Spleen (tissue), 11 donors: ENCODE measurements at regions not wholly inside any gene's neighbourhood (a gene's known extent, or its start where the extent isn't known, plus 50 kb on each side); places are given as distances from the start of the nearest gene placed in this dataset.

Source experiments
- DNase-seq: peaks from one replicate; pipeline ENCODE4 v3.0.0-alpha.2; 2020
- H3K27ac ChIP-seq, 8 donors: fragments of 200-600 bp; sonication (generic) in 7 of 8; 1 replicate in 4 of 8; 2 replicates in 4 of 8; pipeline versions ENCODE4 v1.5.0 to v1.8.0; 2016 to 2021; ENCODE audit warnings: inconsistent platforms in 4 of 8, mild to moderate bottlenecking in 4 of 8, moderate library complexity in 1 of 8
- H3K27me3 ChIP-seq, 7 donors: fragments of 200-600 bp; sonication (generic) in 6 of 7; replicated peaks in 1 of 7; 1 replicate in 4 of 7; 2 replicates in 3 of 7; pipeline versions ENCODE4 v1.5.0 to v1.8.0; 2016 to 2021; ENCODE audit warnings: inconsistent platforms in 3 of 7, mild to moderate bottlenecking in 1 of 7
- H3K36me3 ChIP-seq, 6 donors: fragments of 200-600 bp; sonication (generic) in 5 of 6; 1 replicate in 4 of 6; 2 replicates in 2 of 6; pipeline versions ENCODE4 v1.5.0 to v1.8.0; 2016 to 2021; ENCODE audit warnings: inconsistent platforms in 2 of 6
- H3K4me1 ChIP-seq, 6 donors: fragments of 200-600 bp; sonication (generic) in 5 of 6; 1 replicate in 3 of 6; 2 replicates in 3 of 6; pipeline versions ENCODE4 v1.5.0 to v1.8.0; 2016 to 2021; ENCODE audit warnings: inconsistent platforms in 3 of 6
- H3K4me3 ChIP-seq, 8 donors: fragments of 200-600 bp; sonication (generic) in 7 of 8; 1 replicate in 4 of 8; 2 replicates in 4 of 8; pipeline versions ENCODE4 v1.5.0 to v1.8.0; 2016 to 2021; ENCODE audit warnings: inconsistent platforms in 4 of 8, mild to moderate bottlenecking in 4 of 8, moderate library complexity in 2 of 8
- H3K9me3 ChIP-seq, 8 donors: fragments of 200-600 bp; sonication (generic) in 7 of 8; 1 replicate in 4 of 8; 2 replicates in 4 of 8; pipeline versions ENCODE4 v1.5.0 to v1.8.0; 2016 to 2021; ENCODE audit warnings: inconsistent platforms in 4 of 8
- POLR2A ChIP-seq, 3 donors: fragments of 450-650 bp; IDR thresholded peaks; one replicate each; pipeline ENCODE4 v1.5.1; 2017; ENCODE audit warnings: antibody characterized with exemption in 3 of 3, mild to moderate bottlenecking in 1 of 3
- POLR2AphosphoS5 ChIP-seq, 3 donors: sonication (generic); formaldehyde crosslinking; IDR thresholded peaks; one replicate each; pipeline ENCODE4 v1.5.1; 2017; ENCODE audit warnings: antibody characterized with exemption in 3 of 3
- WGBS, 5 donors: extraction: QIAGEN DNeasy Blood & Tissue Kit in 3 of 5; methylation state at CpG; one replicate each; pipeline versions ENCODE4 v1.1.5 to v1.1.7; 2013 to 2018; 5-methylcytosine and 5-hydroxymethylcytosine counted together
- intact Hi-C: fragments of 100-400 bp; cut with DNase I; formaldehyde crosslinking; loops from one replicate; pipeline ENCODE4 v1.15.0; 2023; ENCODE audit warnings: low total_unique reads
- TF ChIP-seq, protein P1 (sequence below), 11 experiments: fragments of 200-600 bp in 7 of 11; fragments of 450-650 bp in 4 of 11; sonication (generic) in 4 of 11; IDR thresholded peaks in 8 of 11; conservative IDR thresholded peaks in 3 of 11; 1 replicate in 7 of 11; 2 replicates in 4 of 11; pipeline versions ENCODE4 v1.4.0 to v1.8.0; 2016 to 2021; ENCODE audit warnings: antibody characterized with exemption in 11 of 11, inconsistent platforms in 4 of 11, mild to moderate bottlenecking in 1 of 11
- donor health status: healthy with polysubstance abuse.
- donor health status: DM: no; HTN: no; CAD: no; lungs with moderate emphysema.
- donor health status: DM: no; HTN: no; CAD: no.
- donor health status: Bipolar disorder and iron deficiency.
- donor health status: healthy.
- donor health status: DM: no; HTN: no; CAD: no.
- donor health status: DM: yes; HTN: yes; CAD: no.

- WGBS, 5 donors = 80 to 86% (median 84%) methylated on average over 5 of the region's 5 CpGs
- no peaks in the 10 kb centered on the region for H3K27me3 ChIP-seq
- no peaks in the 10 kb centered on the region for H3K36me3 ChIP-seq
- H3K4me1 ChIP-seq = no peaks in the 10 kb centered on the region
- DNase-seq = no peak
- no peak overlapping the region for H3K27ac ChIP-seq
- no peak overlapping the region for H3K4me3 ChIP-seq
- TF ChIP-seq POLR2AphosphoS5 (IDR thresholded peaks at IDR 0.05) = no peak
- no peak for TF ChIP-seq POLR2A (IDR thresholded peaks at IDR 0.05)
- TF ChIP-seq, protein P1, sequence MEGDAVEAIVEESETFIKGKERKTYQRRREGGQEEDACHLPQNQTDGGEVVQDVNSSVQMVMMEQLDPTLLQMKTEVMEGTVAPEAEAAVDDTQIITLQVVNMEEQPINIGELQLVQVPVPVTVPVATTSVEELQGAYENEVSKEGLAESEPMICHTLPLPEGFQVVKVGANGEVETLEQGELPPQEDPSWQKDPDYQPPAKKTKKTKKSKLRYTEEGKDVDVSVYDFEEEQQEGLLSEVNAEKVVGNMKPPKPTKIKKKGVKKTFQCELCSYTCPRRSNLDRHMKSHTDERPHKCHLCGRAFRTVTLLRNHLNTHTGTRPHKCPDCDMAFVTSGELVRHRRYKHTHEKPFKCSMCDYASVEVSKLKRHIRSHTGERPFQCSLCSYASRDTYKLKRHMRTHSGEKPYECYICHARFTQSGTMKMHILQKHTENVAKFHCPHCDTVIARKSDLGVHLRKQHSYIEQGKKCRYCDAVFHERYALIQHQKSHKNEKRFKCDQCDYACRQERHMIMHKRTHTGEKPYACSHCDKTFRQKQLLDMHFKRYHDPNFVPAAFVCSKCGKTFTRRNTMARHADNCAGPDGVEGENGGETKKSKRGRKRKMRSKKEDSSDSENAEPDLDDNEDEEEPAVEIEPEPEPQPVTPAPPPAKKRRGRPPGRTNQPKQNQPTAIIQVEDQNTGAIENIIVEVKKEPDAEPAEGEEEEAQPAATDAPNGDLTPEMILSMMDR (IDR thresholded peaks at IDR 0.05 in 8 of 11, conservative IDR thresholded peaks at IDR 0.05 in 3 of 11) = no peak
- intact Hi-C loops = no loop called here
- H3K9me3 ChIP-seq = peaks cover 0 to 10% (median 2%) of the 10 kb centered on the region in 8 donors
These were observed 1119.8 kb downstream of the TSN start for GRCh38 chr2:122875091-122875865.

DNA sequence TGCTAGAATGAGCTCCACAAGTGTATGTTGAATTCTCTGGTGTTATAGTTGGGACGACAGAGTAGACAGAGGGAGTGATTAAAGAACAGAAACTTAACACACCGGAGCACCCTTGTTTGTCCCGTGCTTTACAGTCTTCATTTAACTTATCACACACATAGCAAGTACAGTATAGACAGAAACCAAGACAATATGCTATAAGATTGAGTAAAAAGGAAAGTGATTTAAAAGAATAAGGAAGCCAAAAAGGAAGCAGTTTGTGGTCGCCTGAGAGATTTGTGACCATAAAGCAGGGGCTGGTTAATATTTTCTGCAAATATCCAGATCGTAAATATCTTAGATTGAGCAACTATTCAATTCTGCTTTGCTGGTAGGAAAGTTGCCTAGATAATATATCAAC lies 1128.4 kb downstream of the TSN start:
- Histone ChIP-seq H3K9me3 (no peaks in the 10 kb centered on the region), H3K27ac (no peak overlapping the region), H3K4me1 (no peaks in the 10 kb centered on the region), H3K36me3 (no peaks in the 10 kb centered on the region), H3K4me3 (no peak overlapping the region), H3K27me3 (no peaks in the 10 kb centered on the region)
- intact Hi-C loops = no loop called here
- 35 to 61% (median 38%) methylated on average over 5 of the region's 5 CpGs for WGBS, 5 donors
- DNase-seq = no peak
- TF ChIP-seq POLR2A (IDR thresholded peaks at IDR 0.05) (no peak), POLR2AphosphoS5 (IDR thresholded peaks at IDR 0.05) (no peak)
- TF ChIP-seq, protein P1 (IDR thresholded peaks at IDR 0.05 in 8 of 11, conservative IDR thresholded peaks at IDR 0.05 in 3 of 11) = no peak

GRCh38 chr2:122884889-122885288 lies 1129.4 kb downstream of the TSN start:
- no peaks in the 10 kb centered on the region for H3K9me3 ChIP-seq
- no peak overlapping the region for H3K4me3 ChIP-seq
- 78 to 95% (median 84%) methylated on average over 3 of the region's 3 CpGs for WGBS, 5 donors
- TF ChIP-seq, protein P1 (IDR thresholded peaks at IDR 0.05 in 8 of 11, conservative IDR thresholded peaks at IDR 0.05 in 3 of 11) = no peak
- H3K27ac ChIP-seq = no peak overlapping the region
- H3K27me3 ChIP-seq = no peaks in the 10 kb centered on the region
- DNase-seq = no peak
- H3K36me3 ChIP-seq = no peaks in the 10 kb centered on the region
- H3K4me1 ChIP-seq = no peaks in the 10 kb centered on the region
- intact Hi-C loops = no loop called here

DNA sequence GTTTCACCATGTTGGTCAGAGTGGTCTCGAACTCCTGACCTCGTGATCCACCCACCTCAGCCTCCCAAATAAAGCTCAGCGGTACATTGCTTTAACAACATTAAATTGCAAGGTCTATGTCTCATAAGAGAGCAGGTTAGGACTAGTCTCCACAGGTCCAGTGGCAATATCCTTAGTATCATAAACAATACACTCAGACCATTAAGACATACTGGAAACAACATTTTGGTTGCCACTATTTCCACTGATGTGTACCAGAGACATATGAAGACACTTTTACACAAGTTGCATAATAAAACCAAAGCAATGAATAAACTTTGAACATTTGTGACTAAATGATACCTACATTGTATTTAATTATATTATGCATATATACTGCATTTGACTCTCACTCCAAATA lies 1130.0 kb downstream of the TSN start:
- 84 to 93% (median 89%) methylated on average over 3 of the region's 3 CpGs for WGBS, 5 donors
- Histone ChIP-seq H3K36me3 (no peaks in the 10 kb centered on the region), H3K9me3 (no peaks in the 10 kb centered on the region), H3K27me3 (no peaks in the 10 kb centered on the region), H3K4me1 (no peaks in the 10 kb centered on the region), H3K27ac (no peak overlapping the region), H3K4me3 (no peak overlapping the region)
- intact Hi-C loops = no loop called here
- TF ChIP-seq POLR2AphosphoS5 (IDR thresholded peaks at IDR 0.05) = no peak
- TF ChIP-seq, protein P1 (IDR thresholded peaks at IDR 0.05 in 8 of 11, conservative IDR thresholded peaks at IDR 0.05 in 3 of 11) = no peak
- no peak for TF ChIP-seq POLR2A (IDR thresholded peaks at IDR 0.05)
- no peak for DNase-seq
